Nucleus accumbens (tissue), 56 donors: ENCODE measurements at regions not wholly inside any gene's neighbourhood (a gene's known extent, or its start where the extent isn't known, plus 50 kb on each side); places are given as distances from the start of the nearest gene placed in this dataset.

Experiments
- DNase-seq, 56 donors: peaks; one replicate each; lab custom pipeline; 2025; lab: John Stamatoyannopoulos, UW

DNA sequence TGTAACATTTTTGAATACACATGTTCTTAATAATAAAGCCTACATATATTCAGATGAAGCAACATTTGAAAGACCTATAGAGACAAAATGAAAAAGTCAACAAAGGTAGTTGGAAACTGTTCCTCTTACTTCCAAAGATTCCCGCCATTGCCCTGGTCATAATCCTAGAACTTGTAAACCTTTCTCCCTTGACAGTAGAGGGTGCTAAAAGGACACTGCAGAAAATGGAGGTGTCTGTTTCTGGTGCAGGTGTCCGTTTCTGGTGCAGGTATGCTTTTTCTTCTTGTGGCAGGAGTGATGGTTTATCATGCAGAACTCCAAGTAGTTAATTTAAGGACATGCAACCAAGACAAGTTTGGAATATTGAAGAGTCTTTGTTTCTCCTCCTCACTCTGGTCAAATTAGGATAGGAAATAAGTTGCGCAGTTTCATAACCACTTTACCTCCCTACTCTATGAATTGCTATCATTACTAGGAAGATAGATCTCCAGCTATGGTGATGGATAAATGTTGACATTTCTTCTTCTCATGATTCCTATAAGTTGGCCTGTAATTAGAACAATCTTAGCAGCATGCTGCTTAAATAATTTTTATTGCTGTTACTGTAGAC lies 56.0 kb upstream of the FAM174A start:
- no peak for DNase-seq

- DNase-seq, result no peak
These were observed 63.1 kb upstream of the FAM174A start for GRCh38 chr5:100472091-100472490.

DNA sequence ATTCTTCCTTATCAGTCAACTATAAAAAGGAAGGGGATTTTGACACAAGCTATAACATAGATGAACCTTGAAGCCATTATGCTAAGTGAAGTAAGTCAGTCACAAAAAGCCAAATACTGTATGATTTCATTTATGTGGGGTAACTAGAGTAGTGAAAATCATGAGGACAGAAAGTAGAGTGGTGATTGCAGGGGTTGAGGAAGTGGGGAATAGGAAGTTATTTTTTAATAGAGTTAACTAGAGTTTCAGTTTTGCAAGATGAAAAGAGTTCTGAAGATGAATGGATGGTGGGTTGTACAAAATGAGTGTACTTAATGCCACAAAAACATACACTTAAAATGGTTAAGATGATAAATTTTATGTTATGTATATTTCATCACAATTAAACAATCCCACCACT lies 65.4 kb upstream of the FAM174A start:
- DNase-seq, result no peak

- DNase-seq, result no peak
These were observed 70.8 kb upstream of the FAM174A start for GRCh38 chr5:100464418-100464817.

DNA sequence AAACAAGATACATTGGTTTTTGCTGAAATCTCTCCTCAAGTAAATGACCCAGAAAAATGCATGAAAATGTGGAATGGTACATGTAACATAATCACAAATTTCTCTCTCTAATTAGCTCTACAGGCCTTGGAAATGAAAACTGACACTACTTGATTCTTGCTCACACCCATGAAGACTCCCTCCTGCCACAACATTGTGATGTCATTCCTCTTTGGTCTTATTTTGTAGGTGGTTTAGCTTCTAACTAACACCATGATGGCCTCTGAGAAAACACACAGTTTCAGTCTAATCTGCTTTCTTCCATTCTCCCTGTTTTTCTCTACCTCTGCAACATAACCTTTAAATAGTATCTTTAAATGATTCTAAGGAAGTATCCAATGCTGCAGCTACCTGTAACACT lies 78.6 kb upstream of the FAM174A start:
- no peak for DNase-seq

GRCh38 chr5:100452126-100452525 lies 83.0 kb upstream of the FAM174A start:
- no peak for DNase-seq

GRCh38 chr5:100448111-100448528 lies 87.1 kb upstream of the FAM174A start:
- no peak for DNase-seq

DNA sequence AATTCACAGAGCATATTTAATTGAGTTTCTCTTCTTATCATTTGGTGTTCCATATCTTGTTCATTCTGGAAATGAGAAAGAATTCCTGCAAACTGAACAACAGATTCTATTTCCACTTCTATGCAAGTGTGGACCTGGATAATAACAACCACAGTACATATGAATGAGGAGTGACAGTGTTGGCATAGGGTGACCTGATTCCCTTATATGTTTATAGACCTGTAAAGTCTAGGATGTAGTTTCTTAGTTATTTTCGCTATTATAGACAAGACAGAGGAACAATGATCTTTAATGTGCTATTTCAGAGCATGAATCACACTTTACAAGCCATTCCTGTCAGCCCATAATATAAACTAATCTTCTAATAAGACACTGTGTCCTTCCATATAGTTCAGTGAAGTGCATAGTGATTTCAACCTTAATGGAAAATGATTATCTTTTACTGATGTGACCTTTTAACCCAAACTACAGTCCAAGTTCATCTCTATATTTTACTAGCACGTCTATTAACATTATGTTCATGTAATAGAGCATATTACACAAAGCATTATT lies 88.2 kb upstream of the FAM174A start:
- no peak for DNase-seq

GRCh38 chr5:100444961-100445360 lies 90.2 kb upstream of the FAM174A start:
- DNase-seq, result no peak

- DNase-seq, result no peak
These were observed 100.4 kb upstream of the FAM174A start for GRCh38 chr5:100434815-100435214.

GRCh38 chr5:100432741-100433140 lies 102.4 kb upstream of the FAM174A start:
- DNase-seq, result no peak

DNA sequence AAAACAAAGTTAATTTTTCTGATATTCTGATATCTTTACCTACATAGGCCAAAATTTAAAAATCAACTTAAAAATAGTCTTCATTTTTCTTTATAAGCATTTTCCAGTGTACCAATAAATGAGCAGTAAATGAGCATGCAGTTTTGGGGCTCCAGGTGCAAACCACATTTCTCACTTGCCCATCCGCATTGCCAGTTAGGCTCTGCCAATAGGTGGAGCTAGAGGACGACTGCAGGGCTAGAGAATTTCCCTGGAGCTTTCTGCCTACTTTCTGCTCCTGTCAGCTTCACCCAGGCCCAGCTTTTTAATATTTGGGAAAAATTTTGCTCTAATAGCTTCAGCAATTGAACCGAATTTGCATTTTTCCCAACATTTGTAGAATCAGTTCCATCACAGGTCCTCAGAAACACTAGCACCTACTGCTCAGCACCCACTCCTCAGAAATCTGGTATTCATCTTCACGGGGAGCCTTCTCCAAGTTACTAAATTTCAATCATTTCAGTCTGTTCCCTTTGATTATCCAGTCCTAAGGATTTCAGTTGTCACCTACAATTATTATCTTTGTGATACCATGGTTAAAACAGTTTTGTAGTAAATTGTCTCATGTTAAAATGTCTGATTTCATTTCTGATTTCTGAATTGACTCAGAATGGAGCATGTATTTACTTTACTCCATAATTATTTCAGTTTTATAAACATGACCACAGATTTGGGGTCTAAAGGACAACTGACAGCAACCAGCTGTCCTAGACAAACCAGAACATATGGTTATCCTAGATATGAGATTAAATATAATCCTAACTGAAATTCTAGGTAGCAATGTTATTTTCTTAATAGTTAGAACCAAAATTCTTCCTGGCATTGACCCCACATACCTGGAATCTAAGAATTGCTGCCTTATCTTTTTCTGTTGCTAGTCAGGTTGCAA lies 104.6 kb upstream of the FAM174A start:
- peak in 24 of 56 donors; percentile 1 to 37 (median 8) for DNase-seq

DNA sequence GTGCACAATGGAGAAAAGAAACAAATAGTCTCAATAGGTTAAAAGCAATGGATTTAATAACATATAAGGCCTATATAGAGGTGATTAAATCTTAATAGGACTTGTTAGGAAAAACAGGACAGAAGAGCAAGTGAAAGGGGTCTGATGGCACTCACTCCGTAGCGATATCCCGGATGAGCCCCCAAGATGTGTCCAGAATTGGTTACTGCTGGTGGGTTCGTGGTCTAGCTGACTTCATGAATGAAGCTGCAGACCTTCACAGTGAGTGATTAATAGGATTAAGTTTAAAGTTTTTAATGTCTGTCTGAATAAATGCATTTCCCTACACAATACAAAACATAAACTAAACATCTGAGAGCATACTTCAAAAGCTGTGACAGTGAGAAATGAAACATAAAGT lies 110.4 kb upstream of the FAM174A start:
- DNase-seq, result no peak

DNA sequence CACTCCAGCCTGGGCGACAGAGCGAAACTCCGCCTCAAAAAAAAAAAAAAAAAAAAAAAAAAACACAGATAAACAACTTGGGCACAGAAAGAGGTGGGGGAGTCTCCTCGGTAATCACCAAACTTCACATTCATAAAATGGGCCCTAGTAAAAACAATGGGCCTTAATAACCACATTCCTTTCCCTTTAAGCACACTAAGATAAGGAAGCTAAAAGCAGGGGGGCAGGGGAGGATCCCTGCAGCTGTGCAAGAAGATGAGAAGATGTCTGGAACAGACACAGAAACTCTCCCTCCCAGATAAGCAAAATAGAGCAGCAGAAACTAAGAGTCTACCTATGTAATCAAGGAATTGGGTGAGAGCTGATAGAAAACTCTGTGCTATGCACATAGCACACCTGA lies 111.2 kb upstream of the FAM174A start:
- no peak for DNase-seq

- no peak for DNase-seq
These were observed 111.8 kb upstream of the FAM174A start for GRCh38 chr5:100423330-100423729.

DNA sequence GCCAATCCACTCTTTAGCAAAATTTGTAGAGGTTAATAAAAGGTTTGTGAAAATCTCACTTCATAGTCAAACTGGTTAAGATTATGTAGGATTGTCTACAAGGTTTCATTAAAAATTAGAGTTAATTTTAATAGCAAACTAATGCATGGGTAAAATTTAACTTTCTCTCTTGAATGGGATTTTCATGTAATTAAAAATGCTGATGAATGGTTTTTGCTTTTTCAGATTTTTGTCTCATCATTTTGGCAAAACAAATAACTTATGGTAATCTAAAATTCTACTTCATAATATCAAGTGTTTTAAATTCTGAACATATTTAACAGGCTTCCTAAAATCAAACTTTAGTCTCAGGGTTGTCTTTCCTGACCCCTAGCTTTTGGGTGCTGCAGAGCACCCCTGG lies 113.8 kb upstream of the FAM174A start:
- DNase-seq, result no peak

DNA sequence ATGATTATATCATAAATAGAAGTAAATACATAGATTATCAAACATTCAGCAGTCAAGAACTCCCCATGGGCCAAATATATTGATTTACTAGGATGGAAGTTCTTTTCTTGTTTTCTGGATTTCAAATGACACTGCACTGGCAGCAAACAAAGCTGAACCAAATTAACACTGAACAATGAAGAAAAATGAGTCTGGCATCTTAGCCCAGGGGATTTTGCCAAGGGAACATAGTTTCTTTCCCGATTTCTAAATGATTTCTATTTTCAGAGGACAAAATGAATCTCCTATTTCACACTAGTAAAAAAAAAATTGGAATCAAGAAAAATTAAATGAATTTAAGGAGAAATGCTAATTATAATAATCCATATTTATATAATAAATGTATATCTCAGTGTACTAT lies 116.9 kb upstream of the FAM174A start:
- DNase-seq, result no peak

- DNase-seq, result no peak
These were observed 125.5 kb upstream of the FAM174A start for GRCh38 chr5:100409660-100410151.

GRCh38 chr5:100407053-100407452 lies 128.1 kb upstream of the FAM174A start:
- DNase-seq, result no peak

GRCh38 chr5:100406640-100407039 lies 128.5 kb upstream of the FAM174A start:
- peak in 4 of 56 donors; percentile 0 to 15 (median 4) for DNase-seq

DNA sequence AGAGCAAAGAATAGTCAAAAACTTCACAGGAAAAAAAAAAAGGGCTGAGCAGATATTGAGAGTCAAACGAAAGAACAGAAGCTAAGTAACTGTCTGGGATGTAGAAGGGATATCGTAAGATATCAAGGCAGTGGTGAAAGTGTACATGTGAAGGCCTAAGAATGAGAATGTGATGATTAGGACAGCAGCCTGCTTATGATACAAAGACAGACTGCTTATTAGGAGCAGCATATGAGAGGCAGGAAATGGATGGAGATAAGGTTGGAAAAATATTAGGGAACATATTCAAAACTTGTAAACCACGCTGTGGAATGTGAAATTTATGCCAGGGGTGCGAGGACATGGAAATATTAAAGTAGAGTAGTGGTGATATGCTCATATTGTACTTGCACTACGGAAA lies 133.1 kb upstream of the FAM174A start:
- DNase-seq, result no peak

DNA sequence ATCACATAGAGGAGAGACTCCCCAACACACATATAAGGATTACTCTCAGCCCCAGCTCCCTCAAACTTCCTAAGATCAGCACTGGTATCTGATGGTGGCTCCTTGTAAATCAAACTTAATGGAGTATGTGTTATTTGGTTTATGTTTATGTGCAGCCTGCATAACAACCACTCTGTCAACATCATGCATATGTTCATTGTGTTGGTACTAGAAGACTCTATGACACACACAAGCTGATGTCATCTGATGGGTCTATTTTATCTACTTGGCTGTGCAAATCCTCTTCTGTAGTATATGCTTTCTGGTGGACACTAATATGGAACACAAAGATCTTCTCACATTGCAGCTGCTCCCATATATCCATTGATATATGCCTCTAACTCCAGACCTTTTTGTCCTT lies 134.0 kb upstream of the FAM174A start:
- no peak for DNase-seq
